GM21576 (cell line): ENCODE measurements at regions not wholly inside any gene's neighbourhood (a gene's known extent, or its start where the extent isn't known, plus 50 kb on each side); places are given as distances from the start of the nearest gene placed in this dataset.
"Not testable (repeated sequence)": the region's sequence is repeated elsewhere in the genome, so short reads cannot be mapped to it uniquely, and the experiment has no call there.

Experiments used
- ATAC-seq: cut with Tn5 transposase; IDR thresholded peaks from one replicate; pipeline ENCODE4 v1.9.1; 2021; ENCODE audit warnings: mild to moderate bottlenecking, moderate library complexity; ENCODE audit not compliant: unreplicated experiment

GRCh38 chr2:147614979-147615470, 229.8 kb upstream of the ACVR2A start:
- ATAC-seq = no peak

GRCh38 chr2:147614471-147614870, 230.4 kb upstream of the ACVR2A start:
- no peak for ATAC-seq

DNA sequence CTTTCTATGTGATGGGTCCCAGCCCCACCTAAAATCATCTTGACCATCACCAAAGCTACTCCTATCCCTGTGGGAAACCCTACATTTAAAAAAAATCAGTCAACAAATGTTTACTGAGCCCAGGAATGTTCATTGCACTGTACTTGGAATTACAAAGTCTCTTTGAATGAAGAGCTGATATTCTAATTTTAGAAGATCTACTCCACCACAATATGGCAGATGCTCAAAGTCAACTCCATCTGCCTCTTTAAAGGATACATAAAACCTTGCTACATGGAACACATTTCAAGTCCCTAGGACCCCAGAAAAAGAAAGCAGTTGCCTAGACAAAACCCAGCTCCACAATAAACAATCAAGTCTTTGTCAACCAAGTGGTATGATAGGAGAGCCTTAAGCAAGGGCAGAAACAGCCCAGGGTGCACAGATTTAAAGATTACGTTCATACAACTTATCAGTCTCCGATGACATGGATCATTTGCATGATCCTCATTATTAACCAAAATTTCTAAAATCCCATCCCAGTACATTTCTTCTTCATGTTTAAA, 234.3 kb upstream of the ACVR2A start:
- no peak for ATAC-seq

- no peak for ATAC-seq
Measured at GRCh38 chr2:147609301-147609700, 235.5 kb upstream of the ACVR2A start.

- ATAC-seq = no peak
Measured at GRCh38 chr2:147607379-147607778, 237.4 kb upstream of the ACVR2A start.

GRCh38 chr2:147603876-147604275, 241.0 kb upstream of the ACVR2A start:
- ATAC-seq = no peak

DNA sequence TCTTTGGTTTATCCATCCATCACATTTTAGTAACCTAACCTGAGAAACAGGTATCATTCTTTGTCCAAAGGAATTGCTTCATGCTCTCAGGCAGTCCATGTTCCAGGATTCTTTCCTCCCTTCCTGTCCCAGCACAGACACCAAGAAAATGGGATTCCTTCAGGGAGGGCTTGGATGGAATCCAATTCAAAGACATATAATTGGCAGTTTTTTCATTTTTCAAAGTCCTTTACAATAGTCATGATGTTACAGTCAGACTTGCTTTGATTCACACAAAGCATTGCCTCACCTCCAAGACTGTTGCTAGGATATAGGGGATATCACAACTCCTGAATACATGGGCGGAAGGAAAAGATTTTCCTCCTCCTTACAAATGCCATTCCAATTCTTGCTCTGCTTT, 241.4 kb upstream of the ACVR2A start:
- ATAC-seq = no peak

DNA sequence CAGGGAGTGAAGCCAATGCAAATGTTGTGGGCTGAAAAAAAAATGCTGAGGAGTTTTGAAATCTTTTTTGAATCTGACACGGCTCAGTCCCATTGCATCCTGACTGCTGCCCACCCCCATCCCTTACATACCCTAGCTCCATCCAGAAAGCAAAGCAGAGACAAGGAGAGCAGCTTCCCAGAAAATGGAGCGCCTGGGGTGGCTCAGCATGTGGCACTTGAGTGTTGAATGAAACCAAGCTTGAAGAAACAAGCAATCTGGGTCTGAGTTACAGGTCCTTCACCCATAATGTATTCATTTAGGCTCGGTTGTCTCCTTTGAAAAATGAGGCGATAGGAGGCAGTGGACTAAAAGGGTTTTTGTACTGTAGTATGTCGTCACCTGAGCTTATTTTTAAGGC, 244.2 kb upstream of the ACVR2A start:
- no peak for ATAC-seq

- no peak for ATAC-seq
Measured at GRCh38 chr2:147600223-147600622, 244.6 kb upstream of the ACVR2A start.

DNA sequence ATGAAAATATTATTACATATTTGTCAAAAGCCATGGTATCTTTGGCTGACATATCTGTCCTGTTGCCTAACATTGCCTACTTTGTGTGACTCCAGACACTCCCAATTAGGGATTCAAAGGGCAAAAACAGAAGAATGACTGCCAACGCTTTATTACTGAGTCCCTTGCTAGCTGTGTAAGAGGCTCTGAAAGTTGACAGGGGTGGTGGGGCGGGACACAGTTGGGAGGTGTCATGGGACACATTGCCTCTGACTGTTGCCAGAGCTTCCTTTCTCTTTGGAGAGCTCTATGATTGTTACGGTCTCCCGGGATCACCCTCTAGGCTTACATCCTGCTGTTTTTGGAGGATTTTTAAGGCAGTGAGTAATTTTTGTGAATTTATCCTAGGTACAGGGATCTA, 249.6 kb upstream of the ACVR2A start:
- ATAC-seq = no peak

GRCh38 chr2:147594038-147594437, 250.8 kb upstream of the ACVR2A start:
- ATAC-seq = no peak

GRCh38 chr2:147592784-147593183, 252.0 kb upstream of the ACVR2A start:
- not testable (repeated sequence) for ATAC-seq

GRCh38 chr2:147589127-147589526, 255.7 kb upstream of the ACVR2A start:
- no peak for ATAC-seq

DNA sequence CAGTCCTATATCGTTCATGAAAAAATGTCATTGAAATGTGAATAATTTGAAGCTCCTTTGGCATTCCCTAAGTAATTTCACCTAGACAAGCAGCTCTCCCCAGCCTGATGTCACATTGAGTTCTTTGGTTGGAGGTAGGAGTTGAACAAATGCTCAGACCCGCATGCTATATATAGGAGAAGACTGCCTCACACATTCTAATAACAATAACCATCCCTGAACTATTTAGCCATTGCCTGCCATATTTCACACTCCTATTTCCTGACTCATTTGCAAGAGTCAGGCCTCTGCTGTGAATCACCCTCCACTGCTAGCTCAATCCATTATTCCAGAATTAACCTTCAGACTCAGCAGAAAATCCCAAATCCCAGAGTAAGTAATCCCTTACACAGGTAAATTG, 256.6 kb upstream of the ACVR2A start:
- no peak for ATAC-seq

DNA sequence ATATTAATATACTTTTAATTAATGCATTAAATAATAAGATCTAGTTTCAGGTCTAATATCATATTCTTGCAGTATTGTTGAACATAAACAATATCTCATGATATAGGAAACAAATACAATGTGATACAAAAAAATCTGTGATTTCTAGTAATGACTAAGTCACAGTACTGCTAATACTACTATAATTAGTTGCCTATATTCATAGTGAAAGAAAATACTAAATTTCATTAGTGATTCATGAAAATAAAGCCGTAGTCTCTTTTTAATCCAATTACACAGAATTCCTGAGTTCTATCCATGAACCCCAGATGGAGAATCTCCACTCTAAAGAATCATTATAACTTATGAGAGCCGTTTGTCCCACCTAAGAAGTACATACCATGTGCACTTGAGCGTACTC, 266.3 kb upstream of the ACVR2A start:
- ATAC-seq = no peak

- no peak for ATAC-seq
Measured at GRCh38 chr2:147577998-147578380, 266.8 kb upstream of the ACVR2A start.

DNA sequence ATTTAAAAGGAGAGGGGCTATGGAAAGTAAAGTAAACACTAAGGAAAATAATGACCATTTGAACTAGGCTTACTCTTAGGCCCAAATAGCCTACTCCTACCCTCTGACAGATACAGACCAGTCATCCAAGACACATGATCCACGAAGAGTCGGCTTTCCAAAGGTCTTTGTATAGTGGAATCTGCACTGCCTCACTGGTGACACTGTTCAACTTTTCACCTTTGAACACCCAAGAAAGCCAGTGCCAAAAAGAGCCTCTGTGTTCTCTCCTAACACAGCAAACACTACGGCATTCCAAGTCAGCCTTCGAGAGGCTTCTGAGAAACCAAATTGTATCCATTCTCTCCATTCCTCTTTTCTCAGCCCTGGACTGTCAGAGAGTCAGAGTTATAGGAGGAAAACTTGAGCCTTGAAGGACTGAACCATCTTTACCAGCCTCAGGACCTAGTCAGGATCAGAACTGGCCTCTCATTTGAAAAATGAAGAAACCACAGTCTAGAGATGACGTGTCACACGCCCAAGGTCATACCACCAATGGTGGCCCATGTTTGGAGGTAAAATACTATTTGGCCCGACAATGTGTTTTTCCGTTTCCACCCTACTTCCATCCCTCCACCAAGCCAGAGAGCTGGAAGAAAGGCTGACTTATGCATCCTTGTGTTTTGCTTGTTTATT, 267.4 kb upstream of the ACVR2A start:
- no peak for ATAC-seq

- ATAC-seq = no peak
Measured at GRCh38 chr2:147575106-147575505, 269.7 kb upstream of the ACVR2A start.

- ATAC-seq = no peak
Measured at GRCh38 chr2:147572622-147573021, 272.2 kb upstream of the ACVR2A start.

GRCh38 chr2:147569426-147569825, 275.4 kb upstream of the ACVR2A start:
- no peak for ATAC-seq

DNA sequence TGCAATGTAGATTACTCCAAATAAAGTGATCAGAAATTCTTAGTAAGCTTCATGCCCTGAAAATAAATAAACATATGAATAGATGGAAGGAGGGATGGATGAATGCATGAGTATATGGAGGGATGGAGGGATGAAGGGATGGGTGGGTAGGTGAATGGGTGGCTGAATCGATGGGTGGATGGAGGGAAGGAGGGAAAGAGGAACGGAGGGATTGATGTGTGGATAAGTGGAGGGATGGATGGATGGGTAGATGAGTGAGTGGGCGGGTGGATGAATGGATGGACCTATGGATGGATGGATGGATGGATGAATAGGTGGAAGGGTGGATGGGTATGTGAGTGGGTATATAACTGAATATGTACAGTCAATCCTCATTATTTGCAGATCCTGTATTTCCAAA, 276.7 kb upstream of the ACVR2A start:
- ATAC-seq = no peak

- no peak for ATAC-seq
Measured at GRCh38 chr2:147567136-147567535, 277.7 kb upstream of the ACVR2A start.
